ENCODE measurements at regions not wholly inside any gene's neighbourhood (a gene's known extent, or its start where the extent isn't known, plus 50 kb on each side); places are given as distances from the start of the nearest gene placed in this dataset.

DNA sequence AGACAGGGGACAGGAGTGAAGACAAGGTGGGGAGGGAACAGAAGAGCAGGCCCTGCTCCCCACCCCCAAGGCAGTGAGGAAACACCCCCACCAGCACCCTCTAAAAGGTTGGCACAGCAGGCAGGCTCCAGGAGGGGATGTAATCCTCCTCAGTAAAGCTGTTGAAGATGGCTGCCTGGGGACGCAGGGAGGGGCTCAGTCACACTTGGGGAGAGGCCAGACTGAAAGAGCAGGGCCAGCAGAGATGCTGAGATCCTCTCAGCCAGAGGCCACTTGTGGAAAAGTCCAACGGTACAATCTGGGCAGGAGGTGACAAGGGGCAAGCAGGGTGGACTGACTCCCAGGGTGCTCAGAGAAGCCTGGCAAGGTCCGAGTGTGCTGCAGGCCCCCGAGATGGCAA lies 154.8 kb upstream of the ID2 start:
- Mint-ChIP-seq H3K4me3 (no peak overlapping the region), H3K9me3 (peaks cover 3 to 23% (median 14%) of the 10 kb centered on the region in 7 donors), H3K27ac (peak overlapping the region in 1 of 6 donors; percentile 20), H3K36me3 (peaks cover 5 to 12% of the 10 kb centered on the region in 2 donors), H3K4me1 (peaks cover 23 to 36% (median 31%) of the 10 kb centered on the region in 3 donors), H3K27me3 (peaks cover 46 to 75% (median 51%) of the 10 kb centered on the region in 3 donors)
- DNase-seq, result no peak
- no peak for ATAC-seq (ENCODE audit: low read depth in 2 of 2)

DNA sequence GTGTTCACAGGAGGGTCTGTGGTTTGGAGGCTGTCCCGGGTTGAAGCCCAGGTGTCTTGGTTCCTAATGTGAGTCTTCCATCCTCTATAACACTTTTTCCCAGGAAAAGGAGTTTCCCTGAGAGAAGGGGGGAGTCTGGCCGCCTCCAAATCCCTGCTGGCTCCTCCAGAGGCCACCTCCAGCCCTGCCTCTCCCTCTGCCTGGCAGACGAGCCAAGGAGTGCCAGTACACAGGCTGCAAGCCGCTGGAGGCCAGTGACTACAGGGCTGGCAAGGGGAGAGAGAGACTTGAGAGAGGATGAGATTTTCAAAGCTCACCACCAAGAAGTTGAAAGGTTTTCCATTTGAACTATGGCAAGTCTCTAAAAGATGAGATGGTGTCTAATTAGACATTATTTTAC lies 154.2 kb upstream of the ID2 start:
- H3K9me3 Mint-ChIP-seq, result peaks cover 6 to 30% (median 20%) of the 10 kb centered on the region in 7 donors
- peaks cover 42 to 76% (median 47%) of the 10 kb centered on the region in 3 donors for H3K27me3 Mint-ChIP-seq
- ATAC-seq (ENCODE audit: low read depth in 2 of 2) (no peak), DNase-seq (no peak)
- H3K4me1 Mint-ChIP-seq, result peaks cover 19 to 31% (median 26%) of the 10 kb centered on the region in 3 donors
- H3K36me3 Mint-ChIP-seq, result peaks cover 9 to 18% of the 10 kb centered on the region in 2 donors
- H3K27ac Mint-ChIP-seq, result no peak overlapping the region
- H3K4me3 Mint-ChIP-seq, result no peak overlapping the region

DNA sequence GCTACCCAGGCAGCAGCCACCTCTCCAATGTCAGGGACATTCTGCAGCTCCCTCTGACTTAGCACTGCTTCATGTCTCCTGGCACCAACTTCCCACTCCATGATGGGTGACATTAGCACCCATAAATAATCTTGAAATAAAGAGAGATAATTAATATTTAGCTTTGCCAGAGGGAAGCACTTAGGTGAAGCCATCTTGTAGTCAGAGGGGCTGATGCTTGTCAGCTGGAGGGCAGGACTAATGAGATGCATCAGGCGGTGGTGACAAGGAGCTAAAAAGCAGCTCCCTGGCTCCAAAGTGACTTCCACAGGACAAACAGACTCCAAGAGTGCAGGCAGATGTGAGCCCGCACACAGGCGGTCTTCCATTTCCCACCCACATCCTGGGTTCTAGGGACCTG lies 153.0 kb upstream of the ID2 start:
- DNase-seq (no peak), ATAC-seq (ENCODE audit: low read depth in 2 of 2) (no peak)
- peaks cover 6 to 39% (median 23%) of the 10 kb centered on the region in 7 donors for H3K9me3 Mint-ChIP-seq
- H3K36me3 Mint-ChIP-seq, result peaks cover 13 to 21% of the 10 kb centered on the region in 2 donors
- peaks cover 16 to 23% (median 19%) of the 10 kb centered on the region in 3 donors for H3K4me1 Mint-ChIP-seq
- peak overlapping the region in 1 of 6 donors; percentile 54 for H3K27ac Mint-ChIP-seq
- H3K27me3 Mint-ChIP-seq, result peaks cover 42 to 74% (median 45%) of the 10 kb centered on the region in 3 donors
- H3K4me3 Mint-ChIP-seq, result peak overlapping the region in 1 of 8 donors; percentile 0

DNA sequence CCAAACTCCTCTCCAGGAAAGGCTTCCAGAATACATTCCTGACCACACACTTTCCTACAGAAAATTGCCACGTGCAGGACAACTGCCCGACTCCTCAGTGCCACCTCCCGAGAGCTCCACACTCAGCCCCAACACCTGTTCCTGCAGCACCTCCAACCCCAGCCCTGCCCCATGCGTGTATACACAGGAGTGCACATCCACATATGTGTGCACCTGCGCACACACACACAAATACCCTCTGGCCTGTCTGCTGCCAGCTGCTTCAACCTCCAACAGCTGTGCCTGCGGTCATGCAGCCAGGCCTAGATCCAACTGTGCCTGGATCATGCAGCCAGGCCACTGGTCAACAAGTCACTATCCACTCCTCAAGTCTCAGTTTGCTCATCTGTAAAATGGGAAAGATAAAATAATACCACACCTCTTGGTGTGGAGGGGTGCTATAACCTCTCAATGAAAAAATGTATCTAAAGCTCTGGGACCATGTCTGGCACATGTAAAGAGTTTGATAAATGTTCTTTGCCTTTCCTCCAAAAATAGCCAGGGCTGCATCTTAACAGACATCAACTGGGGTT lies 152.1 kb upstream of the ID2 start:
- Mint-ChIP-seq H3K4me1 (peaks cover 15 to 23% (median 16%) of the 10 kb centered on the region in 3 donors), H3K36me3 (peaks cover 13 to 21% of the 10 kb centered on the region in 2 donors), H3K4me3 (peak overlapping the region in 1 of 8 donors; percentile 15), H3K27me3 (peaks cover 36 to 74% (median 44%) of the 10 kb centered on the region in 3 donors), H3K27ac (peak overlapping the region in 1 of 6 donors; percentile 65), H3K9me3 (peaks cover 6 to 39% (median 23%) of the 10 kb centered on the region in 7 donors)
- ATAC-seq (ENCODE audit: low read depth in 2 of 2) (no peak), DNase-seq (no peak)

DNA sequence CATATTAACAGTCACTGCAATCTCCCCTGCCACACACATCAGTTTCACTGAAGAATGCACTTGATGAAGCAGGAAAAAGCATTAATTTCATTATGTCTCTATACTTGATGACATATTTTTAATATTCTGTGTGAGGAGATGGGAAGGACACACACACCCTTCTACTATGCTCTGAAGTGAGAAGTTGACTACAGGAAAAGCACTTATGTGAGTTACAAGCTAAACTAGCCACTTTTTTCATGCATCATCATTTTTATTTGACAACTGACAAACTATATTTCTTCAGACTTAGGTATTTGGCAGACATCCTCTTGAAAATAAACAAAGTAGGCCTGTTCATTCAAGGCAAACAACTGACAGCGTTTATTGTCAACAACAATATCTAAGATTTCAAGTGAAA lies 150.4 kb upstream of the ID2 start:
- Mint-ChIP-seq H3K27me3 (peaks cover 33 to 79% (median 54%) of the 10 kb centered on the region in 3 donors), H3K9me3 (peaks cover 6 to 39% (median 23%) of the 10 kb centered on the region in 7 donors), H3K27ac (no peak overlapping the region), H3K4me1 (peaks cover 13 to 23% (median 15%) of the 10 kb centered on the region in 3 donors), H3K36me3 (peaks cover 13 to 21% of the 10 kb centered on the region in 2 donors), H3K4me3 (no peak overlapping the region)
- DNase-seq, result no peak
- no peak for ATAC-seq (ENCODE audit: low read depth in 2 of 2)

DNA sequence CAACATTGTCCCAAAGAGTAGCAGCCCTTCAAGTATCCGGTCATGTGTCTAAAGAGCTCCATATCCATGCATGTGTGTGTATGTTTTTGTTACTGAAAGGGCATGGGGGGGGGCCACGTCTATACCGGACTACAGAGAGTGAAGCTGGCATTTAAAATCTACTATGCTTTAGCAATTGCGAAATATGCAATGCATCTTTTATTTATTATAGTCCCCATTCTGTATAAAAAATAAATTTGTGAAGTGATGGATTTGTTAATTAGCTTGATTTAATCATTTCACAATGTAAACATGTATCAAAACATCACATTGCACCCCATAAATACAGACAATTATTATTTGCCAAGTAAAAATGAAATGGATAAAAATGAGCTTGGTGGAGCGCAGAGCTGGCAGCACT lies 149.4 kb upstream of the ID2 start:
- Mint-ChIP-seq H3K4me3 (peak overlapping the region in 1 of 8 donors; percentile 30), H3K36me3 (peaks cover 13 to 21% of the 10 kb centered on the region in 2 donors), H3K27me3 (peaks cover 35 to 79% (median 56%) of the 10 kb centered on the region in 3 donors), H3K9me3 (peaks cover 6 to 39% (median 23%) of the 10 kb centered on the region in 7 donors), H3K27ac (no peak overlapping the region), H3K4me1 (peaks cover 13 to 20% (median 19%) of the 10 kb centered on the region in 3 donors)
- DNase-seq, result no peak
- ATAC-seq (ENCODE audit: low read depth in 2 of 2), result no peak

DNA sequence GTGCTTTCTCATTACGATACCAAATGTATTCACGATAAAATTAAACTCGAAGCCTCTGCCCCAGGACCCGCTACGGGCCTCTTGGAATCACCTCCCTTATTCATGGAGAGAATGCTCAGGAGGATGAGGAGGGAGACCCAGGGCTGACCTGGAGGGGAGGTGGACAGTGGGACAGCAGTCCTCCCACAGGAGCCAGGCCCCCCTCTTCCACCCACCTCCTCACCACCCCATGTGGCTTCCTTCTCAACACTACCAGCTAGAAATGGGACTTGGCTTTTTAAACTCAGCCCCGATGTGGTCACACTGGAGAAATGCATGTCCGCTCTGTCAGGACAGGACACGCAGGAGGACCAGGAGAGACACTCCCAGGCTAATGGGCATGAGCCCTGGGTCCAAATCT lies 147.9 kb upstream of the ID2 start:
- H3K27me3 Mint-ChIP-seq, result peaks cover 32 to 76% (median 59%) of the 10 kb centered on the region in 3 donors
- peaks cover 13 to 21% of the 10 kb centered on the region in 2 donors for H3K36me3 Mint-ChIP-seq
- ATAC-seq (ENCODE audit: low read depth in 2 of 2) (no peak), DNase-seq (no peak)
- H3K9me3 Mint-ChIP-seq, result peaks cover 6 to 39% (median 23%) of the 10 kb centered on the region in 7 donors
- peaks cover 20 to 24% (median 24%) of the 10 kb centered on the region in 3 donors for H3K4me1 Mint-ChIP-seq
- H3K27ac Mint-ChIP-seq, result no peak overlapping the region
- no peak overlapping the region for H3K4me3 Mint-ChIP-seq

DNA sequence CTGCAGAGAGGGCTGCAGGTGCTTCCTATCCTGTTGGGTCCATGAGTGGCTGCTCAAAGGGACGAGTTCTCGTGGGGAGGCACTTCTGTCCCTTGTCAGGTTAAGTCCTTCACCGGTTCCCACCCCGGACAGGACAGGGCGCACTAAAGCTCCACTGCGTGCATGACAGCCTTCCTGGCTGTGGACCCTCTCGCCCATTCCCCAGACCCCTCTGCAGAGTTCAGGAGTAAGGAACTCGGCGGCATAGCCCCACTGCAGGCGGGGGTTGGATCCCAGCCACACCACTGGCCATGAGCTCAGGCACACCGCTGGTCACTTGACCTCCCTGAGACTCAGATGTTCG lies 147.5 kb upstream of the ID2 start:
- Mint-ChIP-seq H3K4me3 (peak overlapping the region in 1 of 8 donors; percentile 16), H3K9me3 (peaks cover 6 to 39% (median 23%) of the 10 kb centered on the region in 7 donors), H3K4me1 (peaks cover 20 to 27% (median 26%) of the 10 kb centered on the region in 3 donors), H3K27me3 (peaks cover 34 to 79% (median 62%) of the 10 kb centered on the region in 3 donors), H3K27ac (no peak overlapping the region), H3K36me3 (peaks cover 13 to 21% of the 10 kb centered on the region in 2 donors)
- DNase-seq (no peak), ATAC-seq (ENCODE audit: low read depth in 2 of 2) (no peak)

DNA sequence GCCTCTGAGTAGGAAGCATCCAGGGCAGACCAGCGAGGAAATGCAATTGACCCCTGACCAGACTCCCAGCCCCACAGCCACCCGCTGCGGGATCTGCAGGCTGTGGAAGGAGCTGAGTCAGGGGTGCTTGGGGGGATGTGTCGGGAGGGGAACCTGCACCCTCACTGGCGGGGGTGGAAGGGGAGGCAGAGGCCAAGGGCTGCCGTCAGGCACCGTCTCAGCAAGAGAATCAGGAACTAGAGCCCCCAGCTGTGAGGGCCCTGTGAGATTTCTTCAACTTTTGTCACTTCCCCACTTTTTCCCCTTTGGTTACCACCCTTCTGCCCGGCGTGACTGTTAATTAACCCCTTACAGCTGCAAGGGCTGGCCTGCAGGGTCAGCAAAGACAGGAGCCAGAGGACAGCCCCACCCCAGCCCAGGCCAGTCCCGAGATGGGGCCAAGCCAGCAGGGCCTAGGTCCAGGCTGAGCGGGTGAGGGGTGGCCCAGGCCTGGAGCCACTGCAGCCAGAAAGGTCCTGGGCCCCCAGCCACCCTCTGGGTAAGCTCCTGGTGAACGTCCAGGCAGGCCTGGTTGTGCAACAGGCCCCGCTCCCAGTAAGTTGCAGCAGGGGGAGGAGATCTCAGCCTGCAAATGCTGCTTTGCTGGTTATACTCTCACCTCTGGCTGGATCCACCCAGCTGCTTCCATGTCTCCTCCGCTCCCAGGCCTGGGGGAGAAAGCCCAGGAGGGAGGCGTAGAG lies 147.0 kb upstream of the ID2 start:
- ATAC-seq (ENCODE audit: low read depth in 2 of 2), result peak; percentile 67 to 74
- Mint-ChIP-seq H3K4me1 (peaks cover 23 to 32% (median 31%) of the 10 kb centered on the region in 3 donors), H3K27ac (peak overlapping the region in 1 of 6 donors; percentile 25), H3K4me3 (peak overlapping the region in 1 of 8 donors; percentile 16), H3K9me3 (peaks cover 6 to 33% (median 21%) of the 10 kb centered on the region in 7 donors), H3K36me3 (peaks cover 13 to 21% of the 10 kb centered on the region in 2 donors), H3K27me3 (peaks cover 34 to 79% (median 62%) of the 10 kb centered on the region in 3 donors)
- peak; percentile 27 for DNase-seq

DNA sequence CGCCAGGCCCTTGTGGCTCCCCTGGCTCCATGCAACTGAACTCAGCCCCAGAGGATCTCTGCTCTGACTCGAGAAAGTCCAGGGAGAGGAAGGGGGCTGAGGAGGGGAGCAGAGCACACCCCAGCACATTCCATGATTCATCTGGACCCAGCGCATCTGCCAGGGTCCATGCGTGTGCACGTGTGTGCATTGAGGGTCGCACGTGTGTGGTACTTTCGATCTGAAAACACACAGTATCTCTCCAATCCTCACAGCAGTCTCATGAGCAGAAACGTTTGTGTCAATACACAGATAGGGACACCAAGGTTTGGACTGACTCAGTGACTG lies 146.4 kb upstream of the ID2 start:
- Mint-ChIP-seq H3K4me3 (no peak overlapping the region), H3K4me1 (peaks cover 27 to 37% (median 32%) of the 10 kb centered on the region in 3 donors), H3K27me3 (peaks cover 37 to 81% (median 65%) of the 10 kb centered on the region in 3 donors), H3K27ac (no peak overlapping the region), H3K36me3 (peaks cover 13 to 21% of the 10 kb centered on the region in 2 donors), H3K9me3 (peaks cover 6 to 31% (median 18%) of the 10 kb centered on the region in 7 donors)
- ATAC-seq (ENCODE audit: low read depth in 2 of 2), result no peak
- DNase-seq, result no peak

DNA sequence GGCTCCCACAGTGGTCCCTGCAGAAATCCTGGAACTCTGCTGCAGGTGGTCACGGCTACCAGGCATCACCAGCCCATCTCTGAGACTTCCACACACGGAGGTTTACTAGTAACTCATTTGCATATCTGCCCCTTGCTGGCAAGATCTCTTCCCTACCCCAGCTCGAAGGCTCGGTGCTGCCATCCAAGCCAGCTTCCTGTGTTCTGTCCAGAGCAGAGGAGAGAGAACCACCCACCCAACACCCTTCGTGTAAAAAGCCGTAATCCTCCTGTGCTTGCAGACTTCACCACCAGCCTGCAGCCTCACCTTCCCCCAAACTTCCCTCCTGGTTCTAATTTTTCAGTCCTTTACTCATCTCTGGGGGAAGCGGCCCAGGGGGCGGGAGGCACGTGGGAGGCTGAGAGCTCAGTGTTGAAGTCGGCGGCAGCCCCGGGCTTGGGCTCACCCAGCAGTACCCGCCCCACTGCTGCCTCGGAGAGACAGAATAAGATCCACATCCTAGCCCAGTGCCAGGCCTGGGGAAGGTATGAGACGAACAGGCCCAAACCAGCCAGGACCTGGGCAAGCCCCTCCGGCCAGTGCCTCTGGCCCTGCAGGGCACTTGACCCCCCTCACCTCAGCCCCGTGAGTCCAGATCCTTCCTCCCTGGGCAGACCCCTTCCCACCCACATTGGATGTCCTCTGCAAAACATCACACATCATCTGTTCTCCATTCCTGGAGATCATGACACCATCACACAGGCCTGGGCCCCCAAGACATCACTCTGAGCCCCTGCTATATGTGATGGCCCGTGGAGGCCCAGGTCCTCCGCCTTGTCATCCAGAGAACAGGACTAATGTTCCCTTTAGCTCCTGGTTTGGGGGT lies 145.8 kb upstream of the ID2 start:
- peaks cover 3 to 26% (median 16%) of the 10 kb centered on the region in 7 donors for H3K9me3 Mint-ChIP-seq
- H3K27ac Mint-ChIP-seq, result no peak overlapping the region
- peaks cover 43 to 85% (median 72%) of the 10 kb centered on the region in 3 donors for H3K27me3 Mint-ChIP-seq
- ATAC-seq (ENCODE audit: low read depth in 2 of 2) (peak in 1 of 2 donors; percentile 24), DNase-seq (no peak)
- peaks cover 27 to 37% (median 32%) of the 10 kb centered on the region in 3 donors for H3K4me1 Mint-ChIP-seq
- peak overlapping the region in 3 of 8 donors; percentile 19 to 44 (median 41) for H3K4me3 Mint-ChIP-seq
- peaks cover 13 to 17% of the 10 kb centered on the region in 2 donors for H3K36me3 Mint-ChIP-seq

DNA sequence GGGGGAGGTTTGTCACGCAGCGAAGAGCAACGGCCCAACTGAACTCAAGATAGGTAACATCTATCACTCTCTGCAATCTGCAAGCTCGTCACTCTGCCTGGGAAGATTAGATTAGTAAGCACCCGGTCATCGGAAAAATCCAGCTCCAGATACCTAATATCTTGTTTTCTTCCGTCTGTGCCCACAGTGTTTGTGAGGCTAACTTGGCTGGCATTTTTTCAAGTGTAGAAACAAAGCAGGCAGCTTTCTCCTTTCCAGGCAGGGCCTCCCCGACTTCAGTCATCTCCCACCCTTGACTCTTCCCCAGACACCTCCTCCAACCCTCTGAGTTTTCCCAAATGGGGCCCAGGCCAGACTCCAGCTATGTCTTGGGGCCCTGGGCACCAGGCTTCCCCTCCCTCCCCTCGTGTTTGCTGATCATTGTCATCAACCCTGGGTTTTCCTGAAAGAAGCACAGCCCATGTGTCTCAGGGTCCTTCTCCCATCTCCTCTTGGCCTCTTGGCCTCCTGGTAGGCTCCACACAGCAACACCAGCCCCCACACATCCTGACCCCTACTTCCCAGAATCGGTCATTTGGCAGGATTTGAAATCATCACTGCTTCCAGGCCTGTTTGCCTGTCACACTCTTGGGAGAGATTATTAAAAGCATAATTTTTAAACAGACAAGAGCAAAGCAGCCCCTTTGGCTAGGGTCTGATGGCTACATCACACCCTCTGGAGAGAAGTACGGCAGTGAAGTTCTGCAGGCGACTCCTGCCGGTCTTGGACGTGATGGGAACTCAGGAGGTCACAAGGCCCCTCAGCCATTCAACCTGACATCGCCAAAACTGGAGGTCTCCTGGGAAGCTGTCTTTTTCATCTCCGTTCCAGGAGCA lies 144.9 kb upstream of the ID2 start:
- Mint-ChIP-seq H3K27me3 (peaks cover 52 to 90% (median 80%) of the 10 kb centered on the region in 3 donors), H3K4me3 (peak overlapping the region in 1 of 8 donors; percentile 44), H3K27ac (peak overlapping the region in 1 of 6 donors; percentile 55), H3K9me3 (peaks cover 0 to 17% (median 8%) of the 10 kb centered on the region in 7 donors), H3K4me1 (peaks cover 27 to 37% (median 32%) of the 10 kb centered on the region in 3 donors), H3K36me3 (peaks cover 9 to 10% of the 10 kb centered on the region in 2 donors)
- ATAC-seq (ENCODE audit: low read depth in 2 of 2) (no peak), DNase-seq (no peak)
